ENCODE measurements at regions not wholly inside any gene's neighbourhood (a gene's known extent, or its start where the extent isn't known, plus 50 kb on each side); places are given as distances from the start of the nearest gene placed in this dataset.

- TF ChIP-seq CTCF (IDR thresholded peaks at IDR 0.05) (no peak), POLR2A (IDR thresholded peaks at IDR 0.05) (no peak), POLR2AphosphoS5 (IDR thresholded peaks at IDR 0.05) (no peak), EP300 (IDR thresholded peaks at IDR 0.05) (no peak)
These were observed 440.4 kb upstream of the PRICKLE1 start for GRCh38 chr12:43029971-43030370.
